ENCODE measurements at regions not wholly inside any gene's neighbourhood (a gene's known extent, or its start where the extent isn't known, plus 50 kb on each side); places are given as distances from the start of the nearest gene placed in this dataset.

- H3K27ac Mint-ChIP-seq (ENCODE audit: unreplicated experiment) = no peak overlapping the region
- H3K4me3 Mint-ChIP-seq (ENCODE audit: unreplicated experiment) = no peak overlapping the region
- H3K36me3 Mint-ChIP-seq (ENCODE audit: unreplicated experiment) = no peaks in the 10 kb centered on the region
- no peak for DNase-seq (ENCODE audit: extremely low spot score, unreplicated experiment)
- H3K9me3 Mint-ChIP-seq (ENCODE audit: unreplicated experiment) = no peaks in the 10 kb centered on the region
- no peaks in the 10 kb centered on the region for H3K4me1 Mint-ChIP-seq (ENCODE audit: unreplicated experiment)
- peaks cover 4% of the 10 kb centered on the region for H3K27me3 Mint-ChIP-seq (ENCODE audit: unreplicated experiment)
- TF ChIP-seq, protein P1, sequence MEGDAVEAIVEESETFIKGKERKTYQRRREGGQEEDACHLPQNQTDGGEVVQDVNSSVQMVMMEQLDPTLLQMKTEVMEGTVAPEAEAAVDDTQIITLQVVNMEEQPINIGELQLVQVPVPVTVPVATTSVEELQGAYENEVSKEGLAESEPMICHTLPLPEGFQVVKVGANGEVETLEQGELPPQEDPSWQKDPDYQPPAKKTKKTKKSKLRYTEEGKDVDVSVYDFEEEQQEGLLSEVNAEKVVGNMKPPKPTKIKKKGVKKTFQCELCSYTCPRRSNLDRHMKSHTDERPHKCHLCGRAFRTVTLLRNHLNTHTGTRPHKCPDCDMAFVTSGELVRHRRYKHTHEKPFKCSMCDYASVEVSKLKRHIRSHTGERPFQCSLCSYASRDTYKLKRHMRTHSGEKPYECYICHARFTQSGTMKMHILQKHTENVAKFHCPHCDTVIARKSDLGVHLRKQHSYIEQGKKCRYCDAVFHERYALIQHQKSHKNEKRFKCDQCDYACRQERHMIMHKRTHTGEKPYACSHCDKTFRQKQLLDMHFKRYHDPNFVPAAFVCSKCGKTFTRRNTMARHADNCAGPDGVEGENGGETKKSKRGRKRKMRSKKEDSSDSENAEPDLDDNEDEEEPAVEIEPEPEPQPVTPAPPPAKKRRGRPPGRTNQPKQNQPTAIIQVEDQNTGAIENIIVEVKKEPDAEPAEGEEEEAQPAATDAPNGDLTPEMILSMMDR (IDR thresholded peaks at IDR 0.05) = no peak
These were observed 130.0 kb upstream of the UST start for GRCh38 chr6:148616841-148617240.

DNA sequence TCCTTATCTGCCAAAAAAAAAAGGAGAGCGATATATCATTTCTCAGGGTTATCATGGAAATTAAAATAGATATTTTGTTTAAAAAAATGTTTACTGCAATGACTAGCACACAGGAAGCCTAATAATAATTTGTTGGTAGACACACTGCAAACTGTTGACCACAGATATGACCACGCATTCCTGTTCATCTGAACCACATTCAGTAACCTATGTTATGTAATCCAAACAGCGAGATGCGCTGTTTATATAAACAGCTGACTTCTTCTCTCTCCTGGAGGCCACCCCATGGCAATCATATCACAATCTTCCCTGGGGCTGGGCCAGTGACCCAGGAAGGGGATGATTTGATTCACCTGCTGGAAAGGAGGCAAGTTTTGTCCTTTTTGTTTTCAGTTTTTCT is 129.3 kb upstream of the UST start:
- H3K27ac Mint-ChIP-seq (ENCODE audit: unreplicated experiment) = no peak overlapping the region
- TF ChIP-seq, protein P1 (IDR thresholded peaks at IDR 0.05) = no peak
- H3K27me3 Mint-ChIP-seq (ENCODE audit: unreplicated experiment) = peaks cover 4% of the 10 kb centered on the region
- no peak overlapping the region for H3K4me3 Mint-ChIP-seq (ENCODE audit: unreplicated experiment)
- no peak for DNase-seq (ENCODE audit: extremely low spot score, unreplicated experiment)
- H3K4me1 Mint-ChIP-seq (ENCODE audit: unreplicated experiment) = no peaks in the 10 kb centered on the region
- no peaks in the 10 kb centered on the region for H3K9me3 Mint-ChIP-seq (ENCODE audit: unreplicated experiment)
- no peaks in the 10 kb centered on the region for H3K36me3 Mint-ChIP-seq (ENCODE audit: unreplicated experiment)

GRCh38 chr6:148619891-148620290 is 126.9 kb upstream of the UST start:
- Mint-ChIP-seq H3K4me1 (ENCODE audit: unreplicated experiment) (no peaks in the 10 kb centered on the region), H3K27ac (ENCODE audit: unreplicated experiment) (no peak overlapping the region), H3K36me3 (ENCODE audit: unreplicated experiment) (no peaks in the 10 kb centered on the region), H3K9me3 (ENCODE audit: unreplicated experiment) (no peaks in the 10 kb centered on the region), H3K4me3 (ENCODE audit: unreplicated experiment) (no peak overlapping the region), H3K27me3 (ENCODE audit: unreplicated experiment) (peaks cover 8% of the 10 kb centered on the region)
- TF ChIP-seq, protein P1 (IDR thresholded peaks at IDR 0.05) = no peak
- DNase-seq (ENCODE audit: extremely low spot score, unreplicated experiment) = no peak

DNA sequence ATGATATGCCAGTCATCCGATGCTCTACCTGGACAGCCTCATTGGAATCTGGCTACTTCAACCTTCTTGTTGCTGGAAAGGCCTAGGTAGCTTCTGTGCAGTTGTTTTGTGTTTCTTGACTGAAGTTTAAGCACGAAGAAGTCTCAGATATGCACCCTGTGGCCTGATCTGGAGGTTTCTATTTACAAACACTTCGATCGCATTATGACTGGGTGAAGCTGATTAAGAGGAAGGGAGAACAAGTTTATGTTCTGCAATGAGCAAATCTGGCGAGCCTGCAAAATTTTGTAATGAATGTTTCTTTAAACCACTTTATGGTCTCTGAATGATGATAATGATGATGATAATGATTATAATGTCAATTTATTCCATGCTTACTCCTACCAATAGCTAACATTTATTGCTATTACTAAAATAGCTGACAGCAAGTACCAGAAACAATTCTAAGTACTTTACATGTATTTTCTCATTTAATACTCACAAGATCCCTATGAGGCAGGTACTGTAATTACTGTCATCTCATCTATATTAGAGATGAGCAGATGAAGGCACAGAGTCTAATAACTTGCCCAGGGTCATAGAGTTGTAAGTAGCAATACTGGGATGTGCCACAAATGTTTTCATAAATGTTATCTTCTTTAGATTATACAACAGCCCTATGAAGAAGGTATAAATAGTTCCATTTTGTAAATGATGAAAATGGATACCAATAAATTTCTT is 126.1 kb upstream of the UST start:
- Mint-ChIP-seq H3K4me3 (ENCODE audit: unreplicated experiment) (no peak overlapping the region), H3K4me1 (ENCODE audit: unreplicated experiment) (no peaks in the 10 kb centered on the region), H3K27me3 (ENCODE audit: unreplicated experiment) (peaks cover 8% of the 10 kb centered on the region)

DNA sequence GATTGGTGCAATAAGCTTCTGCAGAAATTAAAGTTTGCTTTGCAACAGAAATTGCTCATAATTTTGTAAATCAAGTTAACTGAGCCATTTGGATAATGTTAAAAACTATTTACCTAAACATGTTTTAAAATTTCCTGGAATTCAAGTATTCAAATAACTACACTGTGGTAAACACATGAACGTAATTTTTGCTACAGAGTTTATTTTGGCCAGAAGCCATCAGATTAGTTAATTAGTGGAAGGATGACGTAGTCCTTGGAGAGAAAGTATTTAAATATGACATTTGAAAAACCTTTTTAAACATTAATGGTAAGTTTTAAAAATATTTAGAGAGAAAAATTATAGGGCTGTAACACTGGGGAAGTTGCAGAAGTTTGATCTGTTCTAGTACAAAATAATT is 121.2 kb upstream of the UST start:
- Mint-ChIP-seq H3K4me1 (ENCODE audit: unreplicated experiment) (no peaks in the 10 kb centered on the region), H3K4me3 (ENCODE audit: unreplicated experiment) (no peak overlapping the region), H3K27ac (ENCODE audit: unreplicated experiment) (no peak overlapping the region), H3K27me3 (ENCODE audit: unreplicated experiment) (peaks cover 11% of the 10 kb centered on the region), H3K36me3 (ENCODE audit: unreplicated experiment) (no peaks in the 10 kb centered on the region), H3K9me3 (ENCODE audit: unreplicated experiment) (no peaks in the 10 kb centered on the region)
- no peak for DNase-seq (ENCODE audit: extremely low spot score, unreplicated experiment)
- TF ChIP-seq, protein P1 (IDR thresholded peaks at IDR 0.05) = no peak

More for the DNA sequence above, 126.1 kb upstream of the UST start:
- no peaks in the 10 kb centered on the region for H3K36me3 Mint-ChIP-seq (ENCODE audit: unreplicated experiment)
- TF ChIP-seq, protein P1 (IDR thresholded peaks at IDR 0.05) = no peak
- H3K27ac Mint-ChIP-seq (ENCODE audit: unreplicated experiment) = no peak overlapping the region
- DNase-seq (ENCODE audit: extremely low spot score, unreplicated experiment) = no peak
- H3K9me3 Mint-ChIP-seq (ENCODE audit: unreplicated experiment) = no peaks in the 10 kb centered on the region

All from osteocyte (in vitro differentiated cells).